Hepatocyte (in vitro differentiated cells): ENCODE measurements at regions not wholly inside any gene's neighbourhood (a gene's known extent, or its start where the extent isn't known, plus 50 kb on each side); places are given as distances from the start of the nearest gene placed in this dataset.
"Not testable (repeated sequence)": the region's sequence is repeated elsewhere in the genome, so short reads cannot be mapped to it uniquely, and the experiment has no call there.

Source experiments
- DNase-seq: peaks from one replicate; pipeline ENCODE4 v3.0.0-alpha.2; 2016; ENCODE audit warnings: low spot score
- H2AFZ ChIP-seq: fragments of 200-600 bp; sonication (generic); 2 replicates; pipeline ENCODE4 v1.6.0; 2016; ENCODE audit warnings: antibody characterized with exemption, mild to moderate bottlenecking
- H3K27ac ChIP-seq: fragments of 200-600 bp; sonication (generic); 2 replicates; pipeline ENCODE4 v1.5.1; 2016; ENCODE audit warnings: mild to moderate bottlenecking
- H3K27me3 ChIP-seq: fragments of 200-600 bp; sonication (generic); 2 replicates; pipeline ENCODE4 v1.6.1; 2016
- H3K36me3 ChIP-seq: fragments of 200-600 bp; sonication (generic); replicated peaks from 2 replicates; pipeline ENCODE4 v1.5.1; 2016; ENCODE audit warnings: low read depth; ENCODE audit not compliant: insufficient read depth
- H3K4me1 ChIP-seq: fragments of 200-600 bp; sonication (generic); 2 replicates; pipeline ENCODE4 v1.5.1; 2016; ENCODE audit warnings: mild to moderate bottlenecking, moderate library complexity; ENCODE audit not compliant: insufficient read depth
- H3K4me2 ChIP-seq: fragments of 200-600 bp; sonication (generic); 2 replicates; pipeline ENCODE4 v1.6.0; 2016
- H3K4me3 ChIP-seq: fragments of 200-600 bp; sonication (generic); 2 replicates; pipeline ENCODE4 v1.5.1; 2016; ENCODE audit warnings: mild to moderate bottlenecking
- H3K79me2 ChIP-seq: fragments of 200-600 bp; sonication (generic); 2 replicates; pipeline ENCODE4 v1.6.0; 2017; ENCODE audit warnings: mild to moderate bottlenecking
- H3K9me2 ChIP-seq: fragments of 200-600 bp; sonication (generic); replicated peaks from 2 replicates; pipeline ENCODE4 v1.6.0; 2017; ENCODE audit warnings: mild to moderate bottlenecking; ENCODE audit not compliant: insufficient read depth
- H3K9me3 ChIP-seq: fragments of 200-600 bp; sonication (generic); 2 replicates; pipeline ENCODE4 v1.5.1; 2016; ENCODE audit warnings: low read depth, mild to moderate bottlenecking
- H4K20me1 ChIP-seq: fragments of 200-600 bp; sonication (generic); 2 replicates; pipeline ENCODE4 v1.6.0; 2016; ENCODE audit warnings: mild to moderate bottlenecking; ENCODE audit not compliant: insufficient read depth, poor library complexity, severe bottlenecking
- CTCF ChIP-seq: fragments of 200-600 bp; sonication (generic); IDR thresholded peaks from 2 replicates; pipeline ENCODE4 v1.5.1; 2016; ENCODE audit warnings: antibody characterized with exemption, mild to moderate bottlenecking; ENCODE audit not compliant: poor library complexity
- EZH2 ChIP-seq: fragments of 200-600 bp; sonication (generic); IDR thresholded peaks from 2 replicates; pipeline ENCODE4 v1.6.1; 2016; ENCODE audit warnings: antibody characterized with exemption, mild to moderate bottlenecking, borderline replicate concordance
- EZH2phosphoT487 ChIP-seq: fragments of 200-600 bp; sonication (generic); IDR thresholded peaks from one replicate; pipeline ENCODE4 v1.6.1; 2018; ENCODE audit warnings: antibody characterized with exemption, mild to moderate bottlenecking, low read depth, moderate library complexity; ENCODE audit not compliant: unreplicated experiment, severe bottlenecking
- WGBS: methylation state at CpG from one replicate; pipeline ENCODE4 v1.1.6; 2016; ENCODE audit warnings: low lambda C conversion rate; ENCODE audit errors: missing lambda C conversion rate; 5-methylcytosine and 5-hydroxymethylcytosine counted together

- no peaks in the 10 kb centered on the region for H4K20me1 ChIP-seq
- no peak overlapping the region for H3K27ac ChIP-seq
- no peaks in the 10 kb centered on the region for H3K9me3 ChIP-seq
- no peak for TF ChIP-seq EZH2
- no peak for TF ChIP-seq CTCF
- no peak for TF ChIP-seq EZH2phosphoT487
- no peak overlapping the region for H2AFZ ChIP-seq
- peaks cover 13% of the 10 kb centered on the region for H3K4me1 ChIP-seq
- no peaks in the 10 kb centered on the region for H3K27me3 ChIP-seq
- H3K4me2 ChIP-seq = no peak overlapping the region
- H3K79me2 ChIP-seq = no peaks in the 10 kb centered on the region
- H3K4me3 ChIP-seq = no peak overlapping the region
- H3K9me2 ChIP-seq = no peaks in the 10 kb centered on the region
- WGBS = 87% methylated on average over 3 of the region's 3 CpGs
- no peaks in the 10 kb centered on the region for H3K36me3 ChIP-seq
- no peak for DNase-seq
Observed at GRCh38 chr5:99441235-99441634, 512.4 kb upstream of the CHD1 start.

GRCh38 chr5:99438619-99439018, 509.8 kb upstream of the CHD1 start:
- Histone ChIP-seq H3K4me3 (no peak overlapping the region), H3K4me1 (peaks cover 10% of the 10 kb centered on the region), H3K79me2 (no peaks in the 10 kb centered on the region), H2AFZ (no peak overlapping the region), H3K9me2 (no peaks in the 10 kb centered on the region), H3K36me3 (no peaks in the 10 kb centered on the region), H3K4me2 (no peak overlapping the region), H3K27ac (no peak overlapping the region), H3K27me3 (no peaks in the 10 kb centered on the region), H4K20me1 (no peaks in the 10 kb centered on the region), H3K9me3 (no peaks in the 10 kb centered on the region)
- WGBS = 49% methylated on average over 7 of the region's 7 CpGs
- TF ChIP-seq CTCF (no peak), EZH2phosphoT487 (peak; percentile 79)
- DNase-seq = peak; percentile 11

- H3K9me3 ChIP-seq = no peaks in the 10 kb centered on the region
- H3K27me3 ChIP-seq = no peaks in the 10 kb centered on the region
- H3K36me3 ChIP-seq = no peaks in the 10 kb centered on the region
- TF ChIP-seq CTCF (no peak), EZH2 (no peak), EZH2phosphoT487 (no peak)
- DNase-seq = no peak
- no peak overlapping the region for H3K27ac ChIP-seq
- H3K79me2 ChIP-seq = no peaks in the 10 kb centered on the region
- no peak overlapping the region for H3K4me2 ChIP-seq
- H3K4me1 ChIP-seq = peaks cover 7% of the 10 kb centered on the region
- no peaks in the 10 kb centered on the region for H4K20me1 ChIP-seq
- no peak overlapping the region for H3K4me3 ChIP-seq
- no peak overlapping the region for H2AFZ ChIP-seq
- H3K9me2 ChIP-seq = no peaks in the 10 kb centered on the region
Observed at GRCh38 chr5:99437986-99438385, 509.2 kb upstream of the CHD1 start.

GRCh38 chr5:99423396-99423795, 494.6 kb upstream of the CHD1 start:
- not testable (repeated sequence) for H3K79me2 ChIP-seq, H3K9me2 ChIP-seq, H3K36me3 ChIP-seq, DNase-seq, H4K20me1 ChIP-seq, H3K4me3 ChIP-seq, H3K4me1 ChIP-seq, H3K27ac ChIP-seq, H2AFZ ChIP-seq, H3K27me3 ChIP-seq, H3K4me2 ChIP-seq, H3K9me3 ChIP-seq
- WGBS = no CpG with 5 or more reads among the region's 3 CpGs

GRCh38 chr5:99418640-99419039, 489.8 kb upstream of the CHD1 start:
- H3K79me2 ChIP-seq, H4K20me1 ChIP-seq, H3K27me3 ChIP-seq, H3K36me3 ChIP-seq, H3K27ac ChIP-seq, H3K4me1 ChIP-seq, H2AFZ ChIP-seq, H3K4me3 ChIP-seq, DNase-seq, H3K9me2 ChIP-seq, H3K9me3 ChIP-seq, H3K4me2 ChIP-seq: not testable (repeated sequence)
- 50% methylated on average over 1 of the region's 1 CpG for WGBS

GRCh38 chr5:99410386-99410785, 481.6 kb upstream of the CHD1 start:
- not testable (repeated sequence) for H3K4me3 ChIP-seq, DNase-seq, H3K36me3 ChIP-seq, H3K9me3 ChIP-seq, H3K27me3 ChIP-seq, H3K79me2 ChIP-seq, H2AFZ ChIP-seq, H3K27ac ChIP-seq, H3K9me2 ChIP-seq, H3K4me2 ChIP-seq, H3K4me1 ChIP-seq, H4K20me1 ChIP-seq
- WGBS = 98% methylated on average over 20 of the region's 30 CpGs
